T-helper 9 cell (primary cell): ENCODE measurements at regions not wholly inside any gene's neighbourhood (a gene's known extent, or its start where the extent isn't known, plus 50 kb on each side); places are given as distances from the start of the nearest gene placed in this dataset.

Source experiments
- DNase-seq: peaks from one replicate; pipeline ENCODE4 v3.0.0-alpha.2; 2020

DNA sequence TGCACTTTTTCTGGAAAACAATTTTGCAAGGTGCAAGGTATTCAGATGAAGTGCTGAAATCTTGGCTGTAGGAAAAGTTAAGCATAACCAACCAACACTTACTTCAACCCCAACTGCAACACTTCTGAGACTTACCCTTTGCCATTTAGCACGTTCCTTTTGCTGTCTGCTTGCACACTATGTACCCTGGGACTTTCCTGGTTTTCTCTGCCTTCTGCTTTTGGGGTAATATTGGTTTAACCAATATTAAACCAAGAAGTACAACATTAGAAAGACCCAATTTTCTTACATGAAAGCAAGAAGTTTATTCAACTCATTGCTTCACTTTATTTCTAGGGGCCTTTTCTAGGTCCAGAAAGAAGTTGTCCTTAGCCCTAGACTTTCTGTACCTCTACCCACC is 193.0 kb downstream of the HLX start:
- DNase-seq: no peak

DNA sequence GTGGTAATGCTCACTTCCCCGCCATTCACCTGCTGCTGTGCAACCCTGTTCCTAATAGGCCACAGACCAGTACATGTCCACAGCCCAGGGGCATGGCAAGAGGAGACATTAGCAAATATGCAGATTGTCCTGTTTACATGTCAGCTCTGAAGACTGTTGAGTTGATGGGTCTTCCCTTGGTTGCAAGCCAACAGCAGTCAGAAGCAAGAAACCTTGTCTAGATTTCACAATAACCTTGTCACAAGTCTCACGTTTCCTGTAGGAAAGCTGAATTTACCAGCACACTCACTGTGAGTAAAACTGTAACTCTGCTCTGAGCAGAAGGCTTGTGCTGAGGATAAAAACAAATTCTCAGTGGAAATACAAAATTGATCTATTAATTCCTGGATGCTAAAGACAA is 195.1 kb downstream of the HLX start:
- DNase-seq: no peak

- no peak for DNase-seq
Measured at GRCh38 chr1:221075911-221076310, 196.7 kb downstream of the HLX start.

GRCh38 chr1:221076391-221076811 is 197.2 kb downstream of the HLX start:
- no peak for DNase-seq

- DNase-seq: no peak
Measured at GRCh38 chr1:221078260-221078965, 199.2 kb downstream of the HLX start.

- DNase-seq: no peak
Measured at GRCh38 chr1:221083902-221084301, 204.7 kb downstream of the HLX start.

DNA sequence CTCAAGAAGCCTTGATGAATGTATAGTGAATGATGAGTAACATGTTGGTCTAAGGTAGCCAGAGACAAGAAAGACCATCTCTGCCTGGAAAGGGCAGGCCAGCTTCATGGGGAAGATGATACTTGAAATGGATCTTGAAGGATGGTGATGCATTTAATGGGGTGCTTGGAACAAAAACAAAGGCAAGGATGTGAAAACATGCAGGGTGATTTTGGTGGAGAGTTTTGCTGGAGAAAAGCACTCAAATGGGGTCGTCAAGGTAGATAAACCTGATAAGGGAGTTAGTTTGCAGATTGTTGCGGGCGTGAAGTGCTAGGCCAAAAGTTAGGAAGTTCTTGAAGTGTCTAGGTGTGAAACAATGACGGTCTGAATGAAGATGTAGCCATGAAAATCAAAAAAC is 205.4 kb downstream of the HLX start:
- DNase-seq: no peak

GRCh38 chr1:221085701-221086375 is 206.6 kb downstream of the HLX start:
- no peak for DNase-seq

DNA sequence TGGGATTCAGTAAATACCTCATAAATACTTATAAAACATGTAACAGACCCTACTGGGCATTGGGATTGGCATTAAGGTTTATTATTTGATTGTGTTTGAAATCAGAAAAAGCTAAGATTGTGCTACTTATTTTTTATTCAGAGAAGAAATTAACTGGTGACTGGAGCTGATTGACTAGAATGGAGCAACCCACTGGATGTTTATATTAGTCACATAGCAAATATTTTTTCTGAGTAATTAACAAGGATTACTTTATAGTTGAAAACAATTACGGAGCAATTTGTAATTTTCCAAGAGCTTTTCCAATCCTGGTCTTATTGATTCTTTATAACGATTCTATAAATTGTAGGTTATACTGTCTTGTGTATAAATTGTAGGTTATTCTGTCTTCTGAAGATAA is 208.7 kb downstream of the HLX start:
- no peak for DNase-seq

GRCh38 chr1:221089273-221089672 is 210.0 kb downstream of the HLX start:
- DNase-seq: no peak

GRCh38 chr1:221089803-221090202 is 210.6 kb downstream of the HLX start:
- DNase-seq: no peak

- DNase-seq: no peak
Measured at GRCh38 chr1:221093903-221094791, 214.9 kb downstream of the HLX start.

GRCh38 chr1:221097479-221098281 is 218.4 kb downstream of the HLX start:
- DNase-seq: no peak

DNA sequence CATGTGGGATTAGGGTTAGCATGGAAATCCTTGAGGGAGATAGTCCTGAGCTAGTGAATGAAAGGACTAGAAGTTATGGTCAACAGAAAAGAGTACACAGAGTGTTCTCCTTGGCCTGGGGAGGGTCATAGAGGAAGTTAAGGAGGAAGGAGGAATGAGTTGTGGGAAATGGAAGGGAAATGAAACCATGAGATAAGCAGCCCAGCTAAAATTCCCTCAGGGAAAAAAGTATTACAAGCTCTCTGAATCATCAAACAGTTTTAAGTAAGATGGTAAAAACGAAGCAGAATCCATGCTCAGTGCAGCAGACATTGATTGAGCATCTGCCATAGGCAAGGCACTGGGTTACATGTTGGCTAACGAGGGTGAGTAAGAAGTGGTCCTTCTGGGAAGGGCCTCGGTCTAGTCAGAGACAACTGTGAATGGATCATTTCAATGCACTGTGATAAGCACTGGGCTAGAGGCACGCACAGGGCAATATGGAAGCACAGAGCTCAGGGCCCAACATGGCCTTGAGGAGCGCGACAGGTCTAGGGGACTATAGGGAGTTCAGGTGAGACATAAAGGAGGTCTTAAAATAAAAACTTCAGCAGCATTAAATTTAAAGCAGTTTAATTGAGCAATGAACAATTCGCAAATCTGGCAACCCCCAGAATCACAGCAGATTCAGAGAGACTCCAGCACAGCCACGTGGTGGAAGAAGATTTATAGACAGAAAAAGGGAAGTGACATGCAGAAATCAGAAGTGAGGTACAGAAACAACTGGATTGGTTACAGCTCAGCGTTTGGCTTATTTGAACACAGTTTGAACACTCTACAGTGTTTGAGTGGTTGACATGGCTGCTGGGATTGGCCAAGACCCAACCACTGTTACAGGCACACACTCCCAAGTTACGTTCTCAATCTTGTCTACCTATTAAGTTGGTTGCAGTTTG is 219.5 kb downstream of the HLX start:
- DNase-seq: no peak

DNA sequence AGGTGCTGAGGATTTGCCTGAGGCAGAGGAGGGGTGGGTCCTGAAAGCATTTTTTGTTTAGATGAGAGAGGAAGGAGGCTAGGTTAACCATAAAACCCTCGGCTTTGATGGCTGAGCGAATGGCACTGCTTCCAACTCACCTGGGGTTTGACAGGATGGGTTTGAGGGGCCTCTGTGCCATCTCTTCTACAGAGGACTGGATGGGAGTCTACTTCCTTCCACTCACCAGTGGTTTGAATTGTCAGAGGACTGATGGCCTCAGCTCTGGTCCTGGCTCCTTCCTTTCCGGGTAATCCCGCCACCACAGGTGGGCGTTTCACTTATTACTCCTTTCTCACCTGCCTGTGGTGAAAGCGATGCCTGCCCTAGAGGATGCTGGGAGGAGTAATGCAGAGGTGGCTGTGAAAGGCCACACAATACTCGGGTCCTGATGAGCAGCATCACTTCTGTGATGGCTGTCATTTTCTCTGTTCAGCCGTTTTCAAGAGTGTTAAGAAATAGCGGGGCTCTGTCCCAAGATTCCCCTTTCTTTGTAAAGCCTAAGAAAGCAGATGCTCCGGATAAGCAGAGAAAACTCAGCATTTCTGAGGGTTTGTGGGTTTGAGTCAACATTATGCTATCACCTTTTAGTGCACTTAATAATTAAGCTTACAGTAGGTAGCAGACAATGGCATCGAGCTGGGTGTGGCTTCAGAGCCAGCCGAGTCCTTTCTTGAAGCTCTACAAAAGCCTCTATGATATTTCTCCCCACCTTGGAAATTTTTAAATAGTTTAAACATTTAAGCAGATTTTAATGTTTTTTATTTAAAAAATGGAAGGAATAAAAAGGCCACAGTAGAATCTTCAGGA is 220.7 kb downstream of the HLX start:
- DNase-seq: no peak

DNA sequence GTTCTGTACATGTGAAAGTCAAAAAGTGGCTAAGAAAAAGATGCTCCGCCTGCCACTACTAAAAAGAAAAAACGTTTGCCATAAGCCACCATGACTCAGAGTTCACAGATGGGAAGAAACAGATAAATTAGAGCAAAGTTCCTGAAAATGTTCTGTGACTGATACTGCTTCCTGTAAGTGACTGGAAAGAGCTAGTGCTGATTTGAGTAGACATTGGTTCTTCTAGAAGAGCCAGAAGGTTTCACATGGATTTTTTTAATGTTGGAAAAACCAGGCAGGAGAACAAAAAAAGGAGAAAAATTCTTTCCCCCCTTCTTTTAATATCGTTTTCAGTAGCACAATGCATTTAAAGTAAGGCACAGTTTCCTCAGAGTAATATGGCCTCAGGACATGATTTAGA is 221.4 kb downstream of the HLX start:
- no peak for DNase-seq

DNA sequence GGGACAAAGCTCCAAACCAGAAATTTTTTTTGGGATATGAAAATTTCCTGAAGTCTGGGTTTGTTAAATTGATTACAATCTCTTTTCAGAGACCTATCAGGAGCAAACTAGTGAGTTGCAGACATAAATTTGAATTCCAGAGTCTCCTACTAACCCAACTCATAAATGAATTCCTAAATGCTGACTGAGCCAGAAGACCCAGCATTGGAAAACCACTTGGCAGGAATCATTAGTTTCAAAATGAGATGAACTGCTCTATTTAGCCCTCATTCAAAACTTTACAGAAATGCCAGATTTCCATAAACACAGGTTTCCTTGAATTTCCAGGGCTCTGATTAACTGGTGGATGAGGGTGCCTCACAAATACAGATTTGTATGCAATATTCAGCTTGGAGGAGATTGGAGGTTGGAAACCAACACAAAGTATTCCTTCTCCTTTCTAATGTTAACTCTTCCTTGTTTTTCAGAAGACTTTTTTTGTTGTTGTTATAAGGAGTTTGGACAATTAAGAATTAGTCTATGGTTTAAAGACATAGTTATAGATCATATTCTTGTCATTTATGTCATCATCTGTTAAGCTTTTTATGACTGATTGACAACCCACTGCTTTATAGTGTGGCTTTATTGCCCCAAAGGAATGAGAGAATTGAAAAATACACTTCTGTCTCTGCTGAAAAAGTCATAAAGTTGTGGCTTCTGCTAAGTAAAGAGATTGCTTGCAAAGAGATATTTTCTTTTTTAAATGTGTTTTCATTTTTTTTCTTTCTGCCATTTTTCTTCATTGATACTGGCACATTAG is 222.8 kb downstream of the HLX start:
- no peak for DNase-seq

DNA sequence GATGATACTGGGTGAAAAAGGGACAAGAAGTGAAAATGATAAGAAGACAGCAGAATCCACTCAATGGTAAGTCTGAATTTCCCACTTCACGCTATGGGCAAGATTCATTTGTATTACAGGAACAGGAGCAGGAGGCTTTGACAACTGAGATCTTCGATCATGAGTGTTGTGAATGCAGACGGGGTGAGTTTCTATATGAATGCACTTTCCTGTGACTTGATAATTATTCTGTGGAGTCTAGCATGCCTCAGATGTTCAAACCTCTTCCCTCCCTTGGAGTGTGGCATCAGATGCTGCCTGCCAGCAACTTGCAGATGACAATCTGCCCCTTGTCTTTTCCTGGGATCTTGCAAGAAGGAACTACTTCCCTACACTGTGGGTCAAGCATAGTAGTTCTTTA is 225.4 kb downstream of the HLX start:
- no peak for DNase-seq

- DNase-seq: no peak
Measured at GRCh38 chr1:221105578-221105977, 226.3 kb downstream of the HLX start.

GRCh38 chr1:221106616-221107015 is 227.4 kb downstream of the HLX start:
- no peak for DNase-seq
